GM21447 (cell line): ENCODE measurements at regions not wholly inside any gene's neighbourhood (a gene's known extent, or its start where the extent isn't known, plus 50 kb on each side); places are given as distances from the start of the nearest gene placed in this dataset.
"Not testable (repeated sequence)": the region's sequence is repeated elsewhere in the genome, so short reads cannot be mapped to it uniquely, and the experiment has no call there.

Experiments
- ATAC-seq: cut with Tn5 transposase; IDR thresholded peaks from one replicate; pipeline ENCODE4 v1.9.1; 2021; ENCODE audit not compliant: unreplicated experiment

- no peak for ATAC-seq
Measured at GRCh38 chr7:125279961-125280360, 350.3 kb upstream of the POT1 start.

DNA sequence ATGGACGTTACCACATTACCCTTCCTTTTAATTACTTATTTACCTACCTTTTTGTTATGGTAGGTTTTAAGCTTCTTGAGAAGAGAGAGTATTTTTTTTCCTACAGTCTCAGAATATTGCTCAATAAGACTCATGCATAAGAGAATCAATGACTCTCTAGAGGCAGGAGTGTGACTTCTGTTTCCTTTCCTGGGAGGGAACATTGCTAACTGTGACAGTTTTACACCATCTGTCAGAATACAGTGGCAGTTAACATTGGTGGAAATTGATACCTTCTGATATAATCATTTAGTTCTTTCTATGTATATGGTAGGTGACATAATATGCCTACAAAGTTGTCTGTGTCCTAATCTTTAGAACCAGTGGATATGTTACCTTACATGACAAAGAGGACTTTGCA, 348.7 kb upstream of the POT1 start:
- ATAC-seq, result no peak

GRCh38 chr7:125274742-125275141, 345.1 kb upstream of the POT1 start:
- not testable (repeated sequence) for ATAC-seq

DNA sequence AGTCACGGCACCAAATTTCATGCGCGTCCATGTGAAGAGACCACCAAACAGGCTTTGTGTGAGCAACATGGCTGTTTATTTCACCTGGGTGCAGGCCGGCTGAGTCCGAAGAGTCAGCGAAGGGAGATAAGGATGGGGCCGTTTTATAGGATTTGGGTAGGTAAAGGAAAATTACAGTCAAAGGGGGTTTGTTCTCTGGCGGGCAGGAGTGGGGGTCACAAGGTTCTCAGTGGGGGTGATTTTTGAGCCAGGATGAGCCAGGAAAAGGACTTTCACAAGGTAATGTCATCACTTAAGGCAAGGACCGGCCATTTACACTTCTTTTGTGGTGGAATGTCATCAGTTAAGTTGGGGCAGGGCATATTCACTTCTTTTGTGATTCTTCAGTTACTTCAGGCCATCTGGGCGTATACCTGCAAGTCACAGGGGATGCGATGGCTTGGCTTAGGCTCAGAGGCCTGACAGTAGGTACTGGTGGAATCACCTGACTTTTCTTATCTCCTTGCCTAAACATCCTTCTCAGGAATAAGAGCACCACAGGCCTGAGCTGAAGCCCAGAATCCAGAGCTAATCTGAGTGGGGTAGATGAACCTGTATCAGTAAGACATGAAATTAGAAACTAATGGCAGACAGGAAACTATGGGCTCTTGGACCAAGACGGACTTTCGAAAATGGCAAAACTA, 334.7 kb upstream of the POT1 start:
- ATAC-seq, result not testable (repeated sequence)

DNA sequence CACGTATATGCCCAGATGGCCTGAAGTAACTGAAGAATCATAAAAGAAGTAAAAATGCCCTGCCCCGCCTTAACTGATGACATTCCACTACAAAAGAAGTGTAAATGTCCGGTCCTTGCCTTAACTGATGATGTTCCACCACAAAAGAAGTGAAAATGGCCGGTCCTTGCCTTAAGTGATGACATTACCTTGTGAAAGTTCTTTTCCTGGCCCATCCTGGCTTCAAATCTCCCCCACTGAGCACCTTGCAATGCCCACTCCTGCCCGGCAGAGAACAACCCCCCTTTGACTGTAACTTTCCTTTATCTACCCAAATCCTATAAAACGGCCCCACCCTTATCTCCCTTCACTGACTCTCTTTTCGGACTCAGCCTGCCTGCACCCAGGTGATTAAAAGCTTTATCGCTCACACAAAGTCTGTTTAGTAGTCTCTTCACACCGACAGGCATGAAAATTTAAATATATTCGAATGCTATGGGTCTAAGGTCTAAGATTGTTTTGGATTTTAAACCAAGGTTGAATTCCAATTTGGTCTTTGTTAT, 329.3 kb upstream of the POT1 start:
- not testable (repeated sequence) for ATAC-seq

GRCh38 chr7:125257617-125258016, 328.0 kb upstream of the POT1 start:
- no peak for ATAC-seq

DNA sequence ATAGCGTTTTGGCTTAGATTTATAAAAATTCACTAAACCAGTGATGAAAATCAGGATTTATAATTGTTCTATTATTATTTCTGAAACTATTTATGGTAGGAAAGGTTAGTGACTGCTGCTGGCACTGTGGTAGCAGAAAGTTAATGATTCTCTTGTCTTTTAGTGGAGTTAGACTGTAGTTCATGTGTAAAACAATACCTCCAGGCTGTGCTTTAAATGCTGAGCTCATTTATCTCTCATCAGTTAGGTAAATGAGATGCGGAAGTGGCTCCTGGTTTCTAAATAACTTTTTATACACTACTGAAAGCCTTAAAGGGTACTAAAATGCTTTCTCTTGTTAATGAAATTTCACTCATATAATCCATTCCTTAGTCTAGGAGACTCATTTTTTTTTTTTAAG, 326.8 kb upstream of the POT1 start:
- ATAC-seq, result no peak

DNA sequence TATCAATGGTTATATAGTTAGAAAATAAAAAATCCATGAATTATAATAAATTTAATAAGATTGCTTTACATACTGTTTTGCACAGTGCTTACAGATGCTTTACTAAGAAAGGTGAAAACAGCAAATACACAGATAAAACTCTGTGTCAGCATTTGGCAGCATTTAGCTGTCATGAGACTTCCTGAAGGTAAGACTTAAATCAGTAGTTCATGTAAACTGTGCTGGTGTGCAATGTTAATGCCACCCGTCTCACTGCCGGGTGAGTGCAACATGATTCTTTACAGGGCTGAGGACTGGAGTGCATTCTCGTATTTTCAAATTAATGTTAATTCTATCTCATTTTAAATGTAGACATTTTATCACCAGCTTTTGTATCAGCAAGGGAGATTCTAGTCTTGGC, 326.2 kb upstream of the POT1 start:
- no peak for ATAC-seq

- ATAC-seq, result no peak
Measured at GRCh38 chr7:125254566-125254965, 324.9 kb upstream of the POT1 start.

DNA sequence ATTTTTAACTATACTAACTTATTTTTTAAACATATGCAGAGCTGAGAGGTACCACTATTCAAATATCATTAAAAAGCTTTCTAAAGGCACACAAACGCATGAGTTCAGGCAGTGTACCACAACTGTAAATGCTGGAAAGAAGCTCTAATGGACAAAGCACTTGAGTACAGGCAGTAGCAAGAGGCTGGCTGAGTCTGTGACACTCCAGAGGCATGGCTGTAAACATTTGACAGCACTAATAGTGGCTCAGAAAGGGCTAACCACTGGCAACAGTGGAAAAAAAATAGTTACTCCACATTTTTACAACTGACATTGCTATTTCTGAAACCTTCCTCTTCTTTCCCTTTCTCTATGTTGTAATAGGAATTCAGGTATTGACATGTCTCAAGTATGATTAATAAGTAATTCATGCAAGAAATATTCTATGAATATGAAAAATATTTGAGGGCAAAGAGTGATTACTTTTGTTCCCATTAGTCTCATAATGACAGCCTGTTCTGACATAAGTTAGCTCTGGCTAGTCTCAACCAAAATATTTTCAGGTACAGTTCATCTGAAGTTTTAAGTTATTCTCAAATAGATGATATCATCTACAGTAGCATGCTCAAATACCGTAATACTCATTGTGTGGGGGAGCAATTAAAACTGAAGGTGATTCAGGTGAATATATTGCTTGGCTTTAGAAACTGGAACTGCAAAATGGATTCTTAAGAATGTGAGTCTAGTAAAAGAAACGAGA, 324.0 kb upstream of the POT1 start:
- ATAC-seq, result no peak

GRCh38 chr7:125247514-125248098, 318.0 kb upstream of the POT1 start:
- no peak for ATAC-seq

DNA sequence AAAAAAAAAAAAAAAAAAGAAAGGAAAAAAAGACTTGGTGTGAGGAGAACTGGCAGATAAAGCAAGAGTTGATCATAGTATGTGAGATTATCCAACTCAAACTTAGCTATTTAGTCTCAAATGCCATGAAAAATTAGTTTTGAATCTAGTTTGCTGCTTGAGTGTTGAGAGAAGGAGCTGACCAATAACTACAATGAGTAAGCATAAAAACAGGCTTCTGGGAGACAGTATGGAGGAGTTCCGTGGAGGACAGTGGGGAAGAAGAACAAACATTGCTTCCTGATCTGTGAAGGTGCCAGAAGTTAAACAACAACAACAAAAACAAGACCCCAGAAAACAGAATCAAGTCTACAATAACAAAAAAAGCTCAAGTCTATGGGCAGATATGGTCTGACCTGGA, 317.1 kb upstream of the POT1 start:
- ATAC-seq, result no peak

- no peak for ATAC-seq
Measured at GRCh38 chr7:125241548-125241947, 311.9 kb upstream of the POT1 start.

- ATAC-seq, result no peak
Measured at GRCh38 chr7:125222596-125222995, 293.0 kb upstream of the POT1 start.

DNA sequence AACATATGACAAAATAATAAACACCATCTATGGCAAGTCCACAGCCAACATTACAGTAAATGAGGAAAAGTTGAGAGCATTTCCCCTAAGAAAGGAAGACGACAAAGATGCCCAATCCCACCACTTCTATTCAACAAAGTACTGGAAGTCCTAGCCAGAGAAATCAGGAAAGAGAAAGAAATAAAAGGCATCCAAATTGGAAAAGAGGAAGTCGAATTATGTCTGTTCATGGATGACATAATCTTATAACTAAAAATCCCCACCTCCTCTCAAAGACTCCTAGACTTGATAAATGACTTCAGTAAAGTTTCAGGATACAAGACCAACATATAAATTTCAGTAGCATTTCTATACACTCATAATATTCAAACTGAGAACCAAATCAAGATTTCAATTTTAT, 288.5 kb upstream of the POT1 start:
- no peak for ATAC-seq

DNA sequence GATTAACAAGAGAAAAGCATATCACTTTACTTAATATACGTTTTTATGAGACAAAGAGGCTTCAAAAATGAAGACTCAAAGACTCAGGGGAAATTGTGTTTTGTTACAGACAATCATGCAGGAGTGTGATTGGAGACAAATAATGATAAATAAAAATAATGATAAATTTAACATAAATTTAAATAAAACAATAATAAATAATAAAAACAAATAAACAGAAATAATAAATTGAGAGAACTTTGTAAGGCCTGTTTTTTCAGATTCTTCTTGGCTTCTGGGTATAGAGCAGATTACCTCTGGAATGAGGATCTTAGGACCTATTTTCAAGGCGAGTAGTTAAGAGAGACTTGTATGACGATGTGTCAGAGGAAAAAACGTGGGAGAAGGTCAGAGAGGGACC, 271.4 kb upstream of the POT1 start:
- no peak for ATAC-seq

DNA sequence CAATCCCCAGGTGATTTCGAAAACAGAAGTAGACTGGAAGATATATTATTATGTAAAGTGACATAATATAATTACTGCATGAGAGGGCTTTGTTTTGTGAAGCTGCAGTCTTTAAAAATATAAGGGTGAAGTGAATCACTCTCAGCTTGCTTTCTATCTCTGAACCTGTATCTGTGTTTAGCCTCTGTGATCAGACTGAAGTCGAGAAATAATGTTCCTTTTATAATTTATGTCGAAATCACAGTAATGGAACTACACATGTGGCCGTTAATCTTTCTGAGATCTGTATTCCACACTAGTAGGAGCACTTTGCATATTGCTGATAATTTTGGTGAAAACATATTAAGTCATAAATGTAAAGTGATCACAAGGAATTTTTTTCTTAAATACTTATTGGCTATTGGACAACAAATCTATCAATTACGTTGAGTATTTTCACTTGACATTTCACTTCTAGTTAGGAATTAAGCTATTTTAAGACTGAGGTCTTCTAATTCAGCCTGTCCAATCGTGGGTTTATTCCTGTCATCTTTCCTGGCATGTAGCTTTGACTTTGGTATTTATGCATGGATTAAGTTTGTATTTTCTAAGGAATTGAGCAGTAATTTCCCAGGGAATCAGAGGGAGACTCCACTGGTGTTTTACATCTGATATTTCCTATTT, 268.2 kb upstream of the POT1 start:
- ATAC-seq, result no peak

DNA sequence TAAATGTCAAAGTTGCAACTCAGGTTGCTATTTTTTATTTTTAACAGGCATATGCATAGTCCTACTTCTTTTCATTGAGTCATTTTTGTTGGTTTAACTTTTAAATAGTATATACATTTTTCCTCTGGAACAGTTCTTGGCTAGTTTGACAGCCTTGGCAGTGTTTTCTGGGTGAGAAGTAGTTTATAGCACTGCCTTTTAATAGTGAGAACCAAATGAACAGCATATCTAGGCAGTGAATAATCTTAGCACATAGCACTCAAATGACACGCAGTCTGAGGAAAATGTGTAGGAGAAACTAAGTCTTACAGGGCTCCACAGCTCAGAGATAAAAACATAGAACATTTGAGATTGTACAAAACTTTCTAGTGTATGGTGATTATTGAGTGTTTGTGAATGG, 265.5 kb upstream of the POT1 start:
- ATAC-seq, result no peak

- no peak for ATAC-seq
Measured at GRCh38 chr7:125193263-125193662, 263.6 kb upstream of the POT1 start.

GRCh38 chr7:125184801-125185200, 255.2 kb upstream of the POT1 start:
- ATAC-seq, result no peak

GRCh38 chr7:125181569-125182267, 252.1 kb upstream of the POT1 start:
- ATAC-seq, result not testable (repeated sequence)
